Esophagus muscularis mucosa (tissue), 4 donors: ENCODE measurements at regions not wholly inside any gene's neighbourhood (a gene's known extent, or its start where the extent isn't known, plus 50 kb on each side); places are given as distances from the start of the nearest gene placed in this dataset.

Experiments used
- DNase-seq: peaks from one replicate; pipeline ENCODE4 v3.0.0-alpha.2; 2017; ENCODE audit errors: extremely low spot score
- H3K27ac ChIP-seq, 4 donors: fragments of 200-600 bp; sonication (generic); replicated peaks in 1 of 4; 1 replicate in 3 of 4; 2 replicates in 1 of 4; pipeline ENCODE4 v1.5.1; 2016 to 2019; ENCODE audit warnings: mild to moderate bottlenecking in 1 of 4
- H3K27me3 ChIP-seq, 4 donors: fragments of 200-600 bp; sonication (generic); one replicate each; pipeline versions ENCODE4 v1.5.1 to v1.6.0; 2016 to 2019
- H3K36me3 ChIP-seq, 4 donors: fragments of 200-600 bp; sonication (generic); one replicate each; pipeline ENCODE4 v1.5.1; 2016 to 2019
- H3K4me1 ChIP-seq, 4 donors: fragments of 200-600 bp; sonication (generic); one replicate each; pipeline ENCODE4 v1.5.1; 2016 to 2019
- H3K4me3 ChIP-seq, 4 donors: fragments of 200-600 bp; sonication (generic); 1 replicate in 2 of 4; 2 replicates in 2 of 4; pipeline ENCODE4 v1.5.1; 2016 to 2019; ENCODE audit warnings: mild to moderate bottlenecking in 4 of 4, moderate library complexity in 1 of 4
- H3K9me3 ChIP-seq, 4 donors: fragments of 200-600 bp; sonication (generic); 1 replicate in 3 of 4; 2 replicates in 1 of 4; pipeline ENCODE4 v1.5.1; 2016 to 2019
- CTCF ChIP-seq, 3 experiments: fragments of 200-600 bp in 2 of 3; fragments of 450-650 bp in 1 of 3; sonication (generic) in 2 of 3; IDR thresholded peaks; one replicate each; pipeline ENCODE4 v1.5.1; 2017 to 2019; ENCODE audit warnings: antibody characterized with exemption in 3 of 3, mild to moderate bottlenecking in 2 of 3, moderate library complexity in 1 of 3
- EP300 ChIP-seq: sonication (generic); formaldehyde crosslinking; IDR thresholded peaks from one replicate; pipeline ENCODE4 v1.6.1; 2017; ENCODE audit warnings: antibody characterized with exemption
- POLR2A ChIP-seq: fragments of 450-650 bp; IDR thresholded peaks from one replicate; pipeline ENCODE4 v1.6.1; 2017; ENCODE audit warnings: antibody characterized with exemption, moderate library complexity, mild to moderate bottlenecking, low read depth
- POLR2AphosphoS5 ChIP-seq, 2 donors: sonication (generic); formaldehyde crosslinking; IDR thresholded peaks; one replicate each; pipeline ENCODE4 v1.6.1; 2017; ENCODE audit warnings: antibody characterized with exemption in 2 of 2
- WGBS: methylation state at CpG from one replicate; pipeline ENCODE4 v1.1.5; 2018; 5-methylcytosine and 5-hydroxymethylcytosine counted together
- intact Hi-C: fragments of 100-400 bp; cut with DNase I; formaldehyde crosslinking; loops from one replicate; pipeline ENCODE4 v1.15.1; 2023

- WGBS, result 92% methylated on average over 3 of the region's 3 CpGs
- no peaks in the 10 kb centered on the region for H3K27me3 ChIP-seq
- no peak for DNase-seq
- intact Hi-C loops, result no loop called here
- TF ChIP-seq CTCF (IDR thresholded peaks at IDR 0.05) (no peak), POLR2AphosphoS5 (IDR thresholded peaks at IDR 0.05) (no peak), EP300 (no peak)
- H3K4me1 ChIP-seq, result no peaks in the 10 kb centered on the region
- no peak overlapping the region for H3K4me3 ChIP-seq
- no peak overlapping the region for H3K27ac ChIP-seq
- H3K9me3 ChIP-seq, result peaks cover 0 to 8% (median 0%) of the 10 kb centered on the region in 4 donors
- no peaks in the 10 kb centered on the region for H3K36me3 ChIP-seq
Observed at GRCh38 chr3:8276056-8276455, 225.6 kb upstream of the LMCD1 start.

GRCh38 chr3:8276506-8276905, 225.1 kb upstream of the LMCD1 start:
- TF ChIP-seq EP300, result no peak
- no peak for TF ChIP-seq POLR2A
- Histone ChIP-seq H3K36me3 (no peaks in the 10 kb centered on the region), H3K9me3 (peaks cover 0 to 8% (median 0%) of the 10 kb centered on the region in 4 donors), H3K27ac (no peak overlapping the region), H3K4me3 (no peak overlapping the region), H3K4me1 (no peaks in the 10 kb centered on the region), H3K27me3 (no peaks in the 10 kb centered on the region)
- intact Hi-C loops, result no loop called here
- WGBS, result 68% methylated on average over 2 of the region's 2 CpGs
- no peak for DNase-seq

GRCh38 chr3:8278448-8278847, 223.2 kb upstream of the LMCD1 start:
- Histone ChIP-seq H3K36me3 (no peaks in the 10 kb centered on the region), H3K4me1 (peaks cover 0 to 5% (median 2%) of the 10 kb centered on the region in 4 donors), H3K27ac (no peak overlapping the region), H3K9me3 (no peaks in the 10 kb centered on the region), H3K4me3 (no peak overlapping the region), H3K27me3 (no peaks in the 10 kb centered on the region)
- intact Hi-C loops, result no loop called here
- WGBS, result 83% methylated on average over 7 of the region's 7 CpGs
- DNase-seq, result no peak
- TF ChIP-seq POLR2AphosphoS5 (IDR thresholded peaks at IDR 0.05) (no peak), CTCF (IDR thresholded peaks at IDR 0.05) (no peak), POLR2A (no peak), EP300 (no peak)

- TF ChIP-seq POLR2AphosphoS5 (IDR thresholded peaks at IDR 0.05) (no peak), EP300 (no peak), POLR2A (no peak), CTCF (IDR thresholded peaks at IDR 0.05) (no peak)
- Histone ChIP-seq H3K4me1 (peaks cover 0 to 5% (median 2%) of the 10 kb centered on the region in 4 donors), H3K36me3 (no peaks in the 10 kb centered on the region), H3K9me3 (no peaks in the 10 kb centered on the region), H3K27ac (no peak overlapping the region), H3K4me3 (no peak overlapping the region), H3K27me3 (no peaks in the 10 kb centered on the region)
- 93% methylated on average over 7 of the region's 7 CpGs for WGBS
- DNase-seq, result no peak
- intact Hi-C loops, result no loop called here
Observed at GRCh38 chr3:8279476-8279875, 222.1 kb upstream of the LMCD1 start.

- no peak for TF ChIP-seq EP300
- no peak for TF ChIP-seq POLR2A
- no peak for TF ChIP-seq POLR2AphosphoS5 (IDR thresholded peaks at IDR 0.05)
- no peak overlapping the region for H3K4me3 ChIP-seq
- intact Hi-C loops, result no loop called here
- no peaks in the 10 kb centered on the region for H3K9me3 ChIP-seq
- H3K27me3 ChIP-seq, result no peaks in the 10 kb centered on the region
- 76% methylated on average over 5 of the region's 5 CpGs for WGBS
- no peak for DNase-seq
- H3K4me1 ChIP-seq, result peaks cover 0 to 5% (median 2%) of the 10 kb centered on the region in 4 donors
- H3K27ac ChIP-seq, result no peak overlapping the region
- H3K36me3 ChIP-seq, result no peaks in the 10 kb centered on the region
Observed at GRCh38 chr3:8279886-8280550, 221.6 kb upstream of the LMCD1 start.
